GDM1 (cell line): ENCODE measurements at regions not wholly inside any gene's neighbourhood (a gene's known extent, or its start where the extent isn't known, plus 50 kb on each side); places are given as distances from the start of the nearest gene placed in this dataset.

Experiments used
- DNase-seq: peaks from one replicate; lab custom pipeline; 2025; lab: John Stamatoyannopoulos, UW

- DNase-seq, result no peak
Measured at GRCh38 chr5:74378464-74378863, 262.1 kb downstream of the ENC1 start.

GRCh38 chr5:74376187-74376586 lies 264.3 kb downstream of the ENC1 start:
- no peak for DNase-seq

DNA sequence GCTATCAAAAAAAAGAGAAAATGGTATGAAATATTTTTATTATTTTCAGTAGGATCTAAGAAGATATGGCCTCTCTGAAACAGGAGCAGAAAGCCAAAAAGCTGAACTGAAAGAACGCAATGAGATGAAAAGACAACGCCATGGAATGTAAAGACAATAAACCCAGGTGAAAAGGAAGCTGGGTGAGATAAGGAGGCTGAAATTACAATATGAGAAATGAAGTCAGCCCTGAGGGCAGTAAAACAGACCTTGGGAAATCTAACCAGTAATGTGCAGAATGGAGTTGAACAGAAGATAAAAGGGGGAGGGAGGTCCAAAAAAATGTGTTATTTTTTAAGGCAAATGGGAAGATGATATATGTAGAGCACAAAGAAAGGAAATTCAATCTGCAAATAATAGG lies 265.3 kb downstream of the ENC1 start:
- DNase-seq, result no peak

- no peak for DNase-seq
Measured at GRCh38 chr5:74374656-74375055, 265.9 kb downstream of the ENC1 start.

- DNase-seq, result no peak
Measured at GRCh38 chr5:74373076-74373475, 267.5 kb downstream of the ENC1 start.

DNA sequence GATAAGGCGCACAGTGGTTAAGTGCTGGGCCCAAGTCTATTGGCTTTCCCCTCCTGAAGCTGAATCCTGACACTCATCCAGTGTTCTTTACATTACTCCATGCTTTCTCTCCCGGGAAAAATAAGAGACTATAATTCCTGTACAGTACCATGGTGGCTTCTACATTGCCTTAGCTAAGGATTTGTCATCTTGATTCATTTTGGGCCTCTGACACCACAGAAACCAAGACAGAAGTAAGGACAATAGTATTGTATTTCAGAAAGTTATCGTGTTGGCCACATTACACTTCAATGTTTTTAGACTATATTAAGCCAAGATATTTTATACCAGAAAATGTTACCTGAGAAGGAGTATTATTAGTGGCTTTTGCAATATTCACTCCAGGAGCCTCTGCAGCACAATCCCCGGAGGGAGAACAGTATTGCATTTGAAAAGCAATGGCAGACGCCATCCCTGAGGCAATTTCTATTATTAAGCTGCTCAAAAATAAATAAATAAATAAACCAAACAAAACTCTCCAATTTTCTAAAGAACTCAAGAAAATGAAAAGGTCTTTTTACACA lies 267.9 kb downstream of the ENC1 start:
- DNase-seq, result no peak

- no peak for DNase-seq
Measured at GRCh38 chr5:74372051-74372450, 268.5 kb downstream of the ENC1 start.

DNA sequence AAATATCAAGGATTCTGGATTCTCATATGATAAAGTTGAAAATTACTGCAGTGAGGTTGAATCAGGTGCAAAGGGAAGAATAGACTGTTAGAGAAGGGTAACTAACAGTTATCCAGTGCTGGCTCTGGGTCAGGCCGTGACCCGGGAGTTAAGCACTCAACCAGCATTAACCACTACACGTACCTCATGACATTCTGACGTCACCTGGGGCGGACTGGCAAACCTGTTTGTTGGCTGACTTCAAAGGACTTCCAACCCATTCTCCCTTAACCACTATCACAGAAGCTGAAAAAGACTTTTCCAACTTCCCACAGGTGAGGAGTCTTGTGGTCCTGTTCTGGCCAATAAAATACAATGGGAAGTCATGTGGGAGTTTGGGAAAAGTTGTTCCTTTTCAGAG lies 268.9 kb downstream of the ENC1 start:
- DNase-seq, result no peak

DNA sequence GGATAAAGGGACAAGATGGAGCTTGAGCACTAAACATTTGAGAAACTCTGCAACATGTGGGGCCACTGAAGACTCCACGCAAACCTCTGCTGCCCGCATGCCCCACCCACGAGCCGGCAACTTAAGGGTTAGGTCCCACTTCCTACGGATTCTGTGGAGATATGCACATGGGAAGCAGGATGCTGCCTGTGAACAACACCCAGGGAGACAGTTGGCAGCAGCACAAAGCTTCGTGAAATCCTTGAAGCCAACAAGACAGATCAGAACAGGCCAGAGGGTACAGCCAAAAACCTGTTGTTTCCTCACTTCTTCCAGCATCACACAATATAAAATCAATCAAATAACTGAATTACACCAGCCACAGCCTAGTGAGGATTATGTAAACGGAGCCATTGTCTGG lies 270.4 kb downstream of the ENC1 start:
- DNase-seq, result no peak

GRCh38 chr5:74369173-74369572 lies 271.4 kb downstream of the ENC1 start:
- no peak for DNase-seq

GRCh38 chr5:74367934-74368333 lies 272.6 kb downstream of the ENC1 start:
- DNase-seq, result no peak

DNA sequence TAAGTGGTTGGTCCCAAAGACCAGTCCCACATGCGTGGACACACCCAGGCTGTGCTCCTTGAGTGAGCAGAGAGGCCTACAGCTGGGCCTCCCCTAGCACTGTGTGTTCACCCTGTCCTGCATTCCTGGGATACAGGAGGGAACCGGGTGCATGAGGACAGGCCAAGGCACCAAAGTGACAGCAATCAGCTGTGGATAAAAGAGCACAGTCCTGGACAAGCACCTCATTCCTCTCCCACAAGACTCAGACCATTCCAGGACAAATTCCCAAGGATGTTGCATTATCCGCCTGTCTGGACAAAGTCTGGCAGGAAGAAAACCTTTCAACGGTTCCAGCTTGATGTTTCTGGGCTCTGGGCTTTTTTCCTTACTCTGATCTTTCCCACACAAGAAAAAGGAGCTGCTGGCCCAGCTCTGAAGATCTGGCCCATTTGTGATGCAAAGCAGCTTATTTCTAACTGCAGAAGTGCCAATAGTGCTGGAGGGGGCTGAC lies 273.2 kb downstream of the ENC1 start:
- no peak for DNase-seq

- DNase-seq, result no peak
Measured at GRCh38 chr5:74365723-74366122, 274.8 kb downstream of the ENC1 start.

DNA sequence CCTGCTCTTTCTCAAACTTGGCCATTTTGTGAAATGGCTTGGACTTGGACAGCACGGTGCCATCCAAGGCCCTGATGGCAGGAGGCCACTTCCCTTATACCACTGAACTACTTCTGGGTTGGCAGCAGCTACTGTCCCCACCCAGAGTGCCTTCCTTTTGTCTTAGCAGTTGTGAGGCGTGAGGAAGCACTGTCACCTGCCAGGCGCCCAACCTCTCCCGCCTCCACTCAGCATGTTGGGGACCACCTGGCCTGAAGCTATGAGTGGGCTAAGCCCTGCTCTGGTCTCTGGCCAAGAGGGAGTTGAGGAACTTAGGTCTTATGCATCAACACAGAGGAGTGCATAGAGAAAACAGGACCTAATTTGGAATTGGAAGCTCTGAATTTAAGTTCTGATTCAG lies 276.0 kb downstream of the ENC1 start:
- DNase-seq, result no peak

- DNase-seq, result no peak
Measured at GRCh38 chr5:74363603-74364205, 276.8 kb downstream of the ENC1 start.

GRCh38 chr5:74361406-74362358 lies 278.8 kb downstream of the ENC1 start:
- no peak for DNase-seq

- DNase-seq, result no peak
Measured at GRCh38 chr5:74360535-74361210, 279.9 kb downstream of the ENC1 start.

DNA sequence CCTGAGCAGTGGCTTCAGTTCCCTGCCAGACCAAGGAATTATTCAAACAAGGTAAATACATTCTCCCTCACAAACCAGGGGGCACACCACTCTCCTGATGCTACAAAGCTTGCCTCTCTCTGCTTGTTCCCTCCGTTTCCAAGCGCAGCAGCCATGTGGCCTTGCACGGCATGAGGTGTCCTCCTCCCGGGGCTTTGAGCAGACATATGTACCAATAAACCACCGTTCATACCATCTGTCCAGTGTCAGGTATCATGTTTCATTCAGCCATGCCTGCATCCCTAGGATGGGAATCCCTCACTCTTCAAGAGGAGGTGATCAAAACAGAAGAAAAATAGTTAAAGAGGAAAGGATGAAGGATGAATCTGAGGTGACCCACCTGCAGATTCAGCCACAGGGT lies 282.7 kb downstream of the ENC1 start:
- DNase-seq, result no peak

GRCh38 chr5:74356009-74356695 lies 284.4 kb downstream of the ENC1 start:
- no peak for DNase-seq

DNA sequence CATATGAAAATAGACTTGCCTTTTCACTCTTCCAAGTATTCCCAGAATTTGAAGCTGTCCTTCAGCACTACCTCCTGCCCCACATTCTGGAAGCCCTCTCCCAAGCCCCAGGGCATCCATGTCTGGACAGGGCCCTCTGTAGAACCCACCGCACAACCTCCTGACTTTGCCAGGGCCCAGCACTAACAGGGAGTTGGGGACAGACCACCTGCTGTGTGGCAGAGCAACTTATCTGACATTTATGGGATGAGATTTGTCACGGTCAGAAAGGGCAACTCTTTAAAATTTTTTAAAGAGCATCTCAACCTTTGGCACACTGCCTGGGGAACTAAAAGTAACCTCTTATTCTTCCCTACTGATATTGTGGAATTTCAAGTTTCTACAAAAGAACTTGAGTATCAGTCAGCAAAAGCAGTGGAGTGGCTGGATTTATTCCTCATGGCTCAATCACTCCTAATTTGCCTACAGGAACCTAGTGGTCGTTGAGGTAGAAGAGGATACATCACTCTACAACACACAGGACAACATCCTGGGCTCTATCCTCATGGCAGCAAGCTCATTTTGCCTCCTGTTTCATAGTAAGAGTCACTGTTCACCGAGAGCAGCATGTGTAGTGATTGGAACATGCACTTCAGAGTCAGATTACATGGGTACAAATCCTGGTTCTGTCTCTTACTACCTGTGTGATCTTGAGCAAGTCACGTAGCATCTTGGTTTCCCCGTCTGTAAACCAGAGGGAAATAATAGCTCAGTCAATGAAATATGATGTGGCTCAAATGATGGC lies 285.3 kb downstream of the ENC1 start:
- no peak for DNase-seq

DNA sequence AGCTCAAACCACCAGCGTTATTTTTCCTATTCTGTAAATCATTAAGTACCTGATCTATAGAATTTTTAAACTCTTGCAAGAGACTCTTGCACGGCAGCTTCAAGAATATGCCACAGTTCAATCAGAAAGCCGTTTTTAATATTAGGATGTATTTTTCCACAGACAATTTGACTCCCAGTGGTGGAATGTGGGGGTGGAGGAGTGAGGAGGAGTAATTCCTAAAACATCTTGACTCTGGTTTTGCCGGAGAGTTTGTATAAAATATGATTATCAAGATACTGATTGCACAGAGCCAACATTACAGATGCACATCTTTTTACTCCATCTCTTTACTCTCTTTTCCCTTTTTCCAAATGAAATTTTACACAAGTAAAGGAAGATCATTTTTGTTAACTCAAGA lies 288.3 kb downstream of the ENC1 start:
- DNase-seq, result no peak
